Stomach (tissue), 4 donors: ENCODE measurements at regions not wholly inside any gene's neighbourhood (a gene's known extent, or its start where the extent isn't known, plus 50 kb on each side); places are given as distances from the start of the nearest gene placed in this dataset.

Experiments
- CTCF ChIP-seq, 7 experiments: fragments of 450-650 bp in 4 of 7; fragments of 200-600 bp in 3 of 7; sonication (generic) in 3 of 7; IDR thresholded peaks; one replicate each; pipeline ENCODE4 v1.5.1; 2016 to 2019; ENCODE audit warnings: antibody characterized with exemption in 7 of 7, control low read depth in 2 of 7, mild to moderate bottlenecking in 1 of 7
- POLR2A ChIP-seq, 4 donors: fragments of 450-650 bp; IDR thresholded peaks; one replicate each; pipeline ENCODE4 v1.6.1; 2016; ENCODE audit warnings: antibody characterized with exemption in 4 of 4, control low read depth in 2 of 4, mild to moderate bottlenecking in 1 of 4, moderate library complexity in 1 of 4

DNA sequence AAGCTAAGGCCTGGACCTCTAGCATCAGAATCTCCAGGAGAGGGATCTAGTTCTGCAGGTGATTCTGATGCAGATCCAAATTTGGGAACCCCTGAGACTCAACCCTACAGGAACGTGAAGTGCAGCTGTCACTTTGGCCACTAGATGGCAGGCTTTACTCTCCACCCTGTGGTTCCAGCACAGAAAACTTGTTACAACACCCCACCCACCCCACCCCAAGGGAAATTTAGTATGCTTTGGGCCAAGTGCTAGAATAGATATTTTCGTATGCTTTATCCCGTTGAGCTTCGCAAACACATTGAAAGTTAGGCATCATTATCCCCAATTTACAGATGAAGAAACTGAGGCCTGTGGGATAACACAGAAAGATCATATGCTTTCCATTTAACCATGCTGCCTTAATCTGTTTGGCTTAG lies 232.0 kb downstream of the B3GLCT start:
- TF ChIP-seq POLR2A (IDR thresholded peaks at IDR 0.05), result no peak
- peak in 4 of 7 experiments; percentile 36 to 88 (median 82) for TF ChIP-seq CTCF (IDR thresholded peaks at IDR 0.05)
